GM12891 (cell line): ENCODE measurements at regions not wholly inside any gene's neighbourhood (a gene's known extent, or its start where the extent isn't known, plus 50 kb on each side); places are given as distances from the start of the nearest gene placed in this dataset.

Experiments
- PAX5 ChIP-seq: IDR thresholded peaks from 2 replicates; pipeline ENCODE4 v1.6.1; 2011; ENCODE audit warnings: low read length, moderate library complexity, mild to moderate bottlenecking; ENCODE audit not compliant: insufficient read depth, severe bottlenecking
- POLR2A ChIP-seq: IDR thresholded peaks from 2 replicates; pipeline ENCODE4 v1.6.1; 2011; ENCODE audit warnings: low read depth, low read length, control low read depth
- POLR2AphosphoS5 ChIP-seq: IDR thresholded peaks from 2 replicates; pipeline ENCODE4 v1.6.1; 2011; ENCODE audit warnings: low read depth, low read length, control low read depth
- TAF1 ChIP-seq: IDR thresholded peaks from 2 replicates; pipeline ENCODE4 v1.6.1; 2011; ENCODE audit warnings: low read depth, low read length, control low read depth

GRCh38 chr5:14008819-14009311 lies 64.4 kb upstream of the DNAH5 start:
- TF ChIP-seq POLR2AphosphoS5 (no peak), PAX5 (no peak), POLR2A (no peak), TAF1 (no peak)
